GM12891 (cell line): ENCODE measurements at regions not wholly inside any gene's neighbourhood (a gene's known extent, or its start where the extent isn't known, plus 50 kb on each side); places are given as distances from the start of the nearest gene placed in this dataset.

Experiments
- PAX5 ChIP-seq: IDR thresholded peaks from 2 replicates; pipeline ENCODE4 v1.6.1; 2011; ENCODE audit warnings: low read length, moderate library complexity, mild to moderate bottlenecking; ENCODE audit not compliant: insufficient read depth, severe bottlenecking
- POLR2A ChIP-seq: IDR thresholded peaks from 2 replicates; pipeline ENCODE4 v1.6.1; 2011; ENCODE audit warnings: low read depth, low read length, control low read depth
- POLR2AphosphoS5 ChIP-seq: IDR thresholded peaks from 2 replicates; pipeline ENCODE4 v1.6.1; 2011; ENCODE audit warnings: low read depth, low read length, control low read depth
- POU2F2 ChIP-seq: IDR thresholded peaks from 2 replicates; pipeline ENCODE4 v1.6.1; 2011; ENCODE audit warnings: low read depth, mild to moderate bottlenecking, control low read depth, low read length, moderate library complexity
- SPI1 ChIP-seq: IDR thresholded peaks from 2 replicates; pipeline ENCODE4 v1.6.1; 2011; ENCODE audit warnings: low read depth, low read length, control low read depth
- TAF1 ChIP-seq: IDR thresholded peaks from 2 replicates; pipeline ENCODE4 v1.6.1; 2011; ENCODE audit warnings: low read depth, low read length, control low read depth

DNA sequence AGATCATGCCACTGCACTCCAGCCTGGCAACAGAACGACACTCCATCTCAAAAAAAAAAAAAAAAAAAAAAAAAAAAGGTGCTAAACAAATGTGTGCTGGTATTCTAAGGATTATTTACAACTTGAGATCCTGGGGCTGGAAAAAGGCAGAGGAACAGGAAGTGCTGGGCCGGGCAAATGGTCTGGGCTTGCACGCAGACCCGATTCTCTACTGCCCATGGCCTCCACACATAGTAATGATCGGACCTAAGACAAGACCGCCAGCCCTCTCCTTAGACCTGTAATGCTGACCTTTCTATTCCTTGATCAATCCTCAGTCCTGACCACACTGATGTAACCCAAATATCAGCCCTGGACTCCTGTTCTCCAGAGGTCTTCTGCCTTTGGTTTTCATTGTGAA lies 67.8 kb downstream of the EFNB1 start:
- TF ChIP-seq PAX5 = no peak
- no peak for TF ChIP-seq POLR2A
- TF ChIP-seq POLR2AphosphoS5 = no peak
- no peak for TF ChIP-seq TAF1
- no peak for TF ChIP-seq SPI1
- no peak for TF ChIP-seq POU2F2
